ENCODE measurements at regions not wholly inside any gene's neighbourhood (a gene's known extent, or its start where the extent isn't known, plus 50 kb on each side); places are given as distances from the start of the nearest gene placed in this dataset.
"Not testable (repeated sequence)": the region's sequence is repeated elsewhere in the genome, so short reads cannot be mapped to it uniquely, and the experiment has no call there.

GRCh38 chr15:23846218-23846617 is 159.1 kb upstream of the NDN start:
- no peak for DNase-seq (ENCODE audit: low read depth in 4 of 4, low spot score in 3 of 4)

- no peak for DNase-seq (ENCODE audit: low read depth in 4 of 4, low spot score in 3 of 4)
These were observed 163.6 kb upstream of the NDN start for GRCh38 chr15:23850666-23851065.

GRCh38 chr15:23851921-23852320 is 164.8 kb upstream of the NDN start:
- DNase-seq (ENCODE audit: low read depth in 4 of 4, low spot score in 3 of 4), result no peak

- DNase-seq (ENCODE audit: low read depth in 4 of 4, low spot score in 3 of 4), result no peak
These were observed 166.2 kb upstream of the NDN start for GRCh38 chr15:23853286-23853685.

- DNase-seq (ENCODE audit: low read depth in 4 of 4, low spot score in 3 of 4), result no peak
These were observed 167.3 kb upstream of the NDN start for GRCh38 chr15:23854203-23854911.

- DNase-seq (ENCODE audit: low read depth in 4 of 4, low spot score in 3 of 4), result no peak
These were observed 168.0 kb upstream of the NDN start for GRCh38 chr15:23854912-23855659.

- no peak for DNase-seq (ENCODE audit: low read depth in 4 of 4, low spot score in 3 of 4)
These were observed 168.8 kb upstream of the NDN start for GRCh38 chr15:23855947-23856346.

- DNase-seq (ENCODE audit: low read depth in 4 of 4, low spot score in 3 of 4), result peak in 1 of 4 donors; percentile 36
These were observed 170.0 kb upstream of the NDN start for GRCh38 chr15:23857028-23857641.

- DNase-seq (ENCODE audit: low read depth in 4 of 4, low spot score in 3 of 4), result no peak
These were observed 171.9 kb upstream of the NDN start for GRCh38 chr15:23859008-23859407.

- peak in 2 of 4 donors; percentile 30 to 36 for DNase-seq (ENCODE audit: low read depth in 4 of 4, low spot score in 3 of 4)
These were observed 173.5 kb upstream of the NDN start for GRCh38 chr15:23860290-23861245.

- DNase-seq (ENCODE audit: low read depth in 4 of 4, low spot score in 3 of 4), result no peak
These were observed 179.7 kb upstream of the NDN start for GRCh38 chr15:23866832-23867231.

- DNase-seq (ENCODE audit: low read depth in 4 of 4, low spot score in 3 of 4), result peak in 2 of 4 donors; percentile 30 to 44
These were observed 182.3 kb upstream of the NDN start for GRCh38 chr15:23869396-23869795.

- DNase-seq (ENCODE audit: low read depth in 4 of 4, low spot score in 3 of 4), result not testable (repeated sequence)
These were observed 186.5 kb upstream of the NDN start for GRCh38 chr15:23873613-23874012.

GRCh38 chr15:23877502-23878412 is 190.7 kb upstream of the NDN start:
- no peak for DNase-seq (ENCODE audit: low read depth in 4 of 4, low spot score in 3 of 4)

GRCh38 chr15:23881291-23881690 is 194.2 kb upstream of the NDN start:
- DNase-seq (ENCODE audit: low read depth in 4 of 4, low spot score in 3 of 4), result no peak

- DNase-seq (ENCODE audit: low read depth in 4 of 4, low spot score in 3 of 4), result no peak
These were observed 203.1 kb upstream of the NDN start for GRCh38 chr15:23890218-23890617.

GRCh38 chr15:23897091-23897490 is 210.0 kb upstream of the NDN start:
- no peak for DNase-seq (ENCODE audit: low read depth in 4 of 4, low spot score in 3 of 4)

GRCh38 chr15:23897531-23897930 is 210.4 kb upstream of the NDN start:
- DNase-seq (ENCODE audit: low read depth in 4 of 4, low spot score in 3 of 4), result no peak

- DNase-seq (ENCODE audit: low read depth in 4 of 4, low spot score in 3 of 4), result no peak
These were observed 222.9 kb upstream of the NDN start for GRCh38 chr15:23910030-23910429.

- peak in 1 of 4 donors; percentile 14 for DNase-seq (ENCODE audit: low read depth in 4 of 4, low spot score in 3 of 4)
These were observed 225.1 kb upstream of the NDN start for GRCh38 chr15:23912191-23912590.
